HG03342 (cell line): ENCODE measurements at regions not wholly inside any gene's neighbourhood (a gene's known extent, or its start where the extent isn't known, plus 50 kb on each side); places are given as distances from the start of the nearest gene placed in this dataset.
"Not testable (repeated sequence)": the region's sequence is repeated elsewhere in the genome, so short reads cannot be mapped to it uniquely, and the experiment has no call there.

Experiments
- ATAC-seq: cut with Tn5 transposase; IDR thresholded peaks from one replicate; pipeline ENCODE4 v1.9.1; 2021; ENCODE audit warnings: mild to moderate bottlenecking, moderate library complexity; ENCODE audit not compliant: unreplicated experiment

DNA sequence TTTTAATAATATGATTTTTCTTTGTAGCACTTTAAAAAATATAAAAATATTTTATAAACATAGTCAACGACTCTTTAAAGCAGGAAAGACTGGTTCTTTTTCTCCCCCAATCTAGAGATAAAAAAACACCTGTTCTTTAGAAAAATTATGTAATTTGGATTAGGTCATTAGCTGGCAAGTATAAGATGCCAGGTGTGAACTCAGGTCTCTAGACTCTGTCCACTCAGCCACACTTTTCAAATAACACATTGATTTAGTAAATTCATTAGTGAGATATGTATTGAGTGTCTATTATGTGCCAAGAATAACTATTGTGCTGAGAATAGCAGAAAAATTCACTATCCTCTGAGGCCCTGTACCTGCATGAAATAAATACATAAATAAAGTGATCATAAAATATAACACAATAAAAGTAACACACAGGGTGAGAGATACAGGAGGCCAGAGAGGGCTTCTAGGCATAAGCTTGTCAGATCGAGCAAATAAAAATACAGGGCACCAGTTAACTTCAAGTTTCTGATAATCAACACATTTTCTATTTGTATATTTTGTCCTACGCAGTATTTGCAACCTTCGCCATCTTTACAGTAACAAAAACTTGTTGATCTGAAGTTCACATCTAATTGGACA lies 867.1 kb upstream of the GBE1 start:
- ATAC-seq = no peak

DNA sequence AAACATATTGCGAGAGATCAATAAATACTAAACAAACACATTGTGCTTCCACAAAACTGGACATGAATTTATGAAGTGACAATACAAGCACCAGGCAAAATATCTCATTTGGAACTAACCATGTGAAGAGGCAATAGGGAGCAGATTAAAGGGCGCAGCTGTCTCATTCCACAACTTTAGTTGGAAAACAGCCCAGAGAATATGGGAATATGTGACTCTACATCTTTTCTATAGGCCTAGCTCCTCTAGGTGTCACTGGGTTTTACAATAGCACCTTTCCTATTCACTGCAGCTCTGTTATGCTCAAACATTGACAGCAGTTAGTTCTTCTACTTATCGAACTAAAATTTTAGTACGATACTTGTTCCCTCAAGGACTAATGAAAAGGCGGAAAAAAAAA lies 866.3 kb upstream of the GBE1 start:
- no peak for ATAC-seq

DNA sequence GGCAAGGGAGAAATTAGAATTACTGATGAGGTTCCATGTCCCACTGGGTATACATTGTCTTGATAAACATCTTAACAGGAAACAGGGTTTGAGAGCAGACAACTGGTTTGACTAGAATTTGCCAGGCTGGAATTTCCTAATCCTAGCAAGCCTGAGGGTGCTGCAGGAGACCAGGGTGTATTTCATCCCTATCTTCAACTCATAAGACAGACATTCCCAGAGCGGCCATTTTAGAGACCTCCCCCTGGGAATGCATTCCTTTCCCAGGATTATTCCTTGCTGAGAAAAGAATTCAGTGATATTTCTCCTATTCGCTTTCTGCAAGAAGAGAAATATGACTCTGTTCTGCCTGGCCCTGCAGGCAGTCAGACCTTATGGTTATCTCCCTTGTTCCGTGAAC lies 859.3 kb upstream of the GBE1 start:
- not testable (repeated sequence) for ATAC-seq

DNA sequence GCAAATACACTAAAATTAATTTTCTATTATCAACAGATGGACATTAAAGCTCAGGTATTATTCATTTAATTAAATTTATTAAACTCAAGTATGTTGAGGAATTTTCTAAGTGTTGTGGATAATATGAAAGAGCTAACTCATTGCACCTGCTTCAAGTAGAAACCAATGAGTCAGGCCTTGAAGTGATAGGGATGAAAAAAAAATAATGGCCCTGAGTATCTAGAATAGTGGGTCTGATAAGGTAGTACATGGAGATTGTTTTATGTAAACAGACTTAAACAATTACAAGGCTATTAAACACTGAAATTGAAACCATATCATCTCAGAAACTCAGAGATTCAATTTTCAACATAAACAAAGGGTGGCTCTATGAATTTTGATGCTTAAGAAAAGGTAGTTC lies 857.1 kb upstream of the GBE1 start:
- ATAC-seq = no peak

DNA sequence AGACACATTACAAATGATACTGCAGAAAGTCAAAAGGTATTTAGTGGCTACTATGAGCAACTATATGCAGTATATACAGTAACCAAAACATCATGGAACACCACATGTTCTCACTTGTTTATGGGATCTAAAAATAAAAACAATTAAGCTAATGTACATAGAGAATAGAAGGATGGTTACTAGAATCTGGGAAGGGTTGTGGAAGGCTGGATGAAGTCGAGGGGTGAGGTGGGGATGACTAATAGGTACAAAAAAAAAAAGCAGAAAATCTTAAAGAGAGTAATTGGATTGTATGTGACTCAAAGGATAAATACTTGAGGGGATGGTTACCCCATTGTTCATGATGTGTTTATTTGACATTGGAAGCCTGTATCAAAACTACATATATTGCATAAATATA lies 848.8 kb upstream of the GBE1 start:
- no peak for ATAC-seq

DNA sequence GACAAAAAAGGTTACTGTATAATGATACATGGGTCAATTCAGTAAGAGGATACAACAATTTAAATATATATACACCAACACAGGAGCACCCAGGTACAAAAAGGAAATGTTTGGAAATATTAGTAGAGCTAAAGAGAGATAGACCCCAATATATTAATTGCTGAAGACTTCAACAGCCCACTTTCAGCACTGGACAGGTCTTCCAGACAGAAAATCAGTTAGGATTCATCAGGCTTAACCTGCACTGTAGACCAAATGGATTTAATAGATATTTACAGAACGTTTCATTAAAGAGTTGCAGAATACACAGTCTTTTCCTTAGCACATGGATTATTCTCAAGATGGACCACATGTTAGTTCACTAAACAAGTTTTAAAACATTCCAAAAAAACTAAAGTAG lies 845.9 kb upstream of the GBE1 start:
- no peak for ATAC-seq

DNA sequence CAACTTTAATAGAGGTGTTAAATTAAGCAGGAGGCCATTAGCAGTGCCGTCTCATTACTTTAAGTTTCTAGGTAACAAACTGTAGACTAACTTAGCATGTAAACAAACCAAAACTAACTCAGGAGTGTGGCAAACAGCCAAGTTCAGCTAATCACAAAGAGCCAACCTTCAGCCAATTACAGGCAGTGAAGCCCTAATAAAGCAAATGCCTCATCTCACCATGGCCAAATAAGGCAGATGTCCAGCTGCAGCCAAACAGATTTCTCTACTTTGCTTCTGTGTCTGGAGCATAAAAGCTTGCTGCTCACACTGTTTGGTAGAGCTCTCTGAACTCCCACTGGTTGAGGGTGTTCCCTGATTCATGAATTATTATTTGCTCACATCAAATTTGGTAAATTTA lies 835.4 kb upstream of the GBE1 start:
- ATAC-seq = no peak

DNA sequence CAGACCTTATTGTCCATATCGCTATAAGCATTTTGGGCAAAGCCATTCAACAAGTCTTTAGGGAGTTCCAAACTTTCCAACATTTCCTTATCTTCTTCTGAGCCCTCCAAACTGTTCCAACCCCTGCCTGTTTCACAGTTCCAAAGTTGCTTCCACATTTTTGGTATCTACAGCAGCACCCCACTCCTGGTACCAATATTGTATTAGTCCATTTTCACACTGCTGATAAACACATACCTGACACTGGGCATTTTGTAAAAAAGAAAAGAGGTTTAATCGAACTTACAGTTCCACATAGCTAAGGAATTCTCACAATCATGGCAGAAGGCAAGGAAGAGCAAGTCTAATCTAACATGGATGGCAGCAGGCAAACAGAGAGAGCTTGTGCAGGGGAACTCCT lies 834.1 kb upstream of the GBE1 start:
- ATAC-seq = no peak

DNA sequence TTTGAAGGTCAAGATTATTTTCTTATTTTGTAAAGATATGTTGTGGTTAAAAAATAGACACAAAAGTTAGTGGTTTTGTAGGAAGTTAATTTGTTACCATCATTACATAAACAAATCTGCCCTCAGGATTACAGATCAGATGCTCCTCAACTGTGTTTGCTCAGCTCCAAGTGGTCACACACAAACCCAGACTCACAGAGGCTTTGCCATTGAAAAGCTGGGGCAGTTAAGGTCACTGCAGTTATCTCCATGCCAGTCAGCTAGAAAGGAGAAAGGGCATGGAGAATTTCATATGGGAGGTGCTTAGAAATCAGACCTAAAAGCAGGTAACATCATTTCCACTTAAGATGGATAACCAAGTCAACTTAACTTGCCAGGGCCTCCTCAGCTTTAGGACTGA lies 825.7 kb upstream of the GBE1 start:
- ATAC-seq = no peak

DNA sequence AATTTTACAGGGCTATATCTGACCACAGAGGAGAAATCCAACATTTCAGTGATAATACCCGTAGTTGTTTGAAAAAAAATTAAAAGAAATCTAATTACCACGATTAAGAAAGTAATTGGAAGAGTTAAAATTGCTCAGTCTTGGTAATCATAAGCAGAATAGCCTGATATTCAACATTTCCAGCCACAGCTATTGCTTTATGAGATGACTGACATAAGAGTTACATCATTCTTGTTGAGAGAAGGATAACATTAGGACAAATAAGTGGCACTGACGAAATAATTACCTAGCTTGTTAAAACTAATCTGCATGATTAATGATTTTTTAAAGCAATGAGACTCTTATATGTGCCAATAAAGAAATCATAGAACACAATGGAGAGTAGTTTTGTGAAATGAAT lies 825.0 kb upstream of the GBE1 start:
- ATAC-seq = no peak

DNA sequence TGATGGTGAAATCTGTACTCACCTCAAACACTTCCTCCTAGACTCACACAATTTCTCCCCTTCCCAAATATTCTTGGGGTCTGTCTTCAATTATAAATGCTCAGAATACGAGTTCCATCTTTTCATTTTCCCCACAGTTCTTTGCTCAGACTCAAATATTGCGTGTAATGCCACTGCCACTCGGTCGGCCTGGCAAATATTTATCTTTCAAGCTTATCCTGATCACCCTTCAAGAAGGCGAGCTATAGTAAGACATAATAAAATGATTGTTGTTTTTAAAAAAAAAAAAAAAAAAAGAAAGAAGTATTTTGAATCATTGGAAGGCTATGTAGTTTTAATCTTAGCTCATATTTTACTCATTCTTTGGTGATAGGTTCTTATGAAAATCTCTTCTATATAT lies 824.6 kb upstream of the GBE1 start:
- not testable (repeated sequence) for ATAC-seq

DNA sequence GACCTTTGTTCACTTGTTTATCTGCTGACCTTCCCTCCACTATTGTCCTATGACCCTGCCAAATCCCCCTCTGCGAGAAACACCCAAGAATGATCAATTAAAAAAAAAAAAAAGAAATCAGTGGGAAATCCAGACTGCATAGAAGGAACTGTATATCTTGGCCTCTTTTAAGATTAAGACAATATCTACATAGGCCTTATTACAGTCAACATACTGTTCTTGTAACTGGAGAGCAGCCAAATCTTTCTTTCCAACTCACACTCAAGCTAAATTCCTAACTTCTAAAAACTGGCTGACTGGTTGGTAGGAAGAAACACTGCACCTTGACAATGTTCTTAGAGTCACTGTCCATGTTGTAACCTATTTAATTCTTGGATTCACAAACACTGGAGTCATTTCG lies 824.1 kb upstream of the GBE1 start:
- not testable (repeated sequence) for ATAC-seq

DNA sequence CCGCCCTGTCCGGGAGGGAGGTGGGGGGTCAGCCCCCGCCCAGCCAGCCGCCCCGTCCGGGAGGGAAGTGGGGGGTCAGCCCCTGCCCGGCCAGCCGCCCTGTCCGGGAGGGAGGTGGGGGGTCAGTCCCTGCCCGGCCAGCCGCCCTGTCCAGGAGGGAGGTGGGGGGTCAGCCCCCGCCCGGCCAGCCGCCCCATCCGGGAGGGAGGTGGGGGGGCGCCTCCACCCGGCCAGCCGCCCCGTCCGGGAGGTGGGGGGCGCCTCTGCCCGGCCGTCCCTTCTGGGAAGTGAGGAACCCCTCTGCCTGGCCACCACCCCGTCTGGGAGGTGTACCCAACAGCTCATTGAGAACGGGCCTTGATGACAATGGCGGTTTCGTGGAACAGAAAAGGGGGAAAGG lies 823.4 kb upstream of the GBE1 start:
- ATAC-seq = not testable (repeated sequence)

DNA sequence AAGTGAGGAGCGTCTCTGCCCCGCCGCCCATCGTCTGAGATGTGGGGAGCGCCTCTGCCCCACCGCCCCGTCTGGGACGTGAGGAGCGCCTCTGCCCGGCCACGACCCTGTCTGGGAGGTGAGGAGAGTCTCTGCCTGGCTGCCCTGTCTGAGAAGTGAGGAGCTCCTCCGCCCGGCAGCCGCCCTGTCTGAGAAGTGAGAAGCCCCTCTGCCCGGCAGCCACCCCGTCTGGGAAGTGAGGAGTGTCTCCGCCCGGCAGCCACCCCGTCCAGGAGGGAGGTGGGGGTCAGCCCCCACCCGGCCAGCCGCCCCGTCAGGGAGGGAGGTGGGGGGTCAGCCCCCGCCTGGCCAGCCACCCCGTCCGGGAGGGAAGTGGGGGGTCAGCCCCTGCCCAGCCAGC lies 823.0 kb upstream of the GBE1 start:
- not testable (repeated sequence) for ATAC-seq

DNA sequence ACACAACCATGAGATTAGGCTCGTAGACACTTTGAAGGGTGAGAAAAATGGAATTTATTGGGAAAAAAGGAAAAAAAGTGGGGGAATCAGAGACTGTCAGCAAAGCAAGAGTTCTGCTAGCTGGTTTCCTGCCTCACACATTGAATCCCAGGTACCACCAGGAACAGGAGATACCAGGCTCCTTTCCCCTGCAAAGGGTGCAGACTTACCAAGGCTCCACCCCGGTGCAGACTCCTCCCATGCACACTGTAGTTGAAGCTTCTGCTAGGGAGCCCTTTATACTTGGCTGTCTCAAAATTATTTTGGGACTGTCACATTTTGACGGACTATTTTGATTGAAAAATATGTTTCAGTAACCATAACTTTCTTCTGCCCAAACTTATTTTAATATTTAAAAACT lies 819.9 kb upstream of the GBE1 start:
- ATAC-seq = no peak

DNA sequence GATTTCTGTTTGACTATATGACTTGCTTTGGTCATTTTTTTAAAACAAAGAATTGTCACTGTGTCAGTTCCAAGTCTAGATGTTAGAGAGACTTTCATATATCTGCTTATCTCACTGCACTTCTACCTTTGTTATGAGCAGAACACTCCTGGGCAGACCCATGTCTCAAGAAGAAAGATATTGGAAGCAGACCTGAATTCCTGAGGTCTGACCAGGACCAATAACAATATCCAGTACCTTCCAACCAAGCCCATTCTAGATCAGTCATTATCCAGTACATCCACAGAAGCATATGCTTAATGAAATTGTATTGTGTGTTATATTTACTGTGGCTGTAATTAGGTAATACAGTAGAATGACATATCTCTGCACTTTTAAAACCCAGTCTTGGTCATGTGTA lies 811.3 kb upstream of the GBE1 start:
- ATAC-seq = no peak

DNA sequence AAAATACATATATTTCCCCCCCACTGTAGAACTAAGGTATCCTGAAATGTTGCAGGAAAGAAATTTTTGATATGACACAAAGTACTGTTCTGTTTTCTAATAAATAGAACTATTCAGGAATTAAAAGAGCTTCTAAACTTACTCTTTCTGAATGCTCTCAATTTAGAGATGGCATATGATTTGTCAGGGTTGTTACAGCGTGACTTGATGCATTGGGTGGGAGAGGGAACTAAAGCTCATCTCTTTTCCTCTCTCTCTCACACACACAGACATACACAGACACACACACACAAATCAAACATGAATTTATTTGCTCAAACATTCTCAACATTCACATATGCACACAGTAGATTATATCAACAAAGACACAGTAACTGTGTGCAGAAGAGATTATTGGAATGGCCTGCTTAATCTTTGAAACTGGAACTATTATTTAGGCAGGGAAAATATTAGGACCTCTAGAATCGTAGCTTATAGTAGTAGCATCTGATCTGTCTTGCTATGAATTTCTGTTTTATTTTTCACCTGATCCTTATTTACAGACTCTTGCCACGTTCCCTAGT lies 807.4 kb upstream of the GBE1 start:
- no peak for ATAC-seq

DNA sequence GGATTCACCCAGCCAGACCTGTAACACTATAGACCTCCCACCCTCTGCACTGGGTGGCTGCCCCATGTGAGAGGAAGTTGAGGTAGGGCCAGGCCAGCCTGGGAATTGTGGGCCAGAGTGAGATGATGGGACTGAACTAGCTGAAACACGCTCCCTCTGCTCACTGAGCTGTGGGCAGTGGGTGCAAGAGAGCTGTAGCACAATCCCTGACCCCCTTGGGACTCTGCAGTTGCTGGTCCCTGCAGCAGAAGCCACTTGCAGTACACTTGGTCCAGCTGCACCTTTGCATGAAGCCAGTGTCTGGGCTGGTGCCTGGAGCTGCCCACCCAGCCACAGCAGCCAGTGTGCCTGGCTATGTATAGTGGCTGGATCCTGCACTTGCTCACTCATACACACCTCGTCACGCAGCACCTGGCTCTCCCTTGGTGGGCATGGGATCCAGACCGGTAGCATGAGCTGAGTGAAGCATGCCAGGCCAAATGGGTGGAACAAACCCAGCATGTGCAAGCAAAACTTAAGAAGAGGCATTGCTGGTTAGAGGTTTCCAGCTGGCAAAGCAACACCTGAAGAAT lies 805.7 kb upstream of the GBE1 start:
- no peak for ATAC-seq

DNA sequence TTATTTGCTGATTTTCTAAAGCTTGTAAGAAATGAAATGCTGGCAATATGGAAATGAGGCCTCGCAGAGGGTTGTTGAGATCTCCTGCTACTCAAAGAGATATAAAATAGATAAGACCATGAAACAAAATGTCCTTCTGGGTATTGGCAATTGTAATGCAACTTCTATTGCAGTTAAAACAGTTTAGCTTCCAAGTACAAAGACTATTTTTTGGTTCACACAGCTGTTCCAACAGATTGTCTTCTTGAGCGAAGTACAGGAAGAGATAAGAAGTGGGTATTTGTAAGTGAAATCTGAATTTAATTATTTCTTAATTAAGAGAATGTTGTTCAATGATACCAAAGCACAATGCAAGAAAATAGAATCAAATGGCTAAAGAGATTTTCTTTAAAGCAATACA lies 801.5 kb upstream of the GBE1 start:
- ATAC-seq = no peak

DNA sequence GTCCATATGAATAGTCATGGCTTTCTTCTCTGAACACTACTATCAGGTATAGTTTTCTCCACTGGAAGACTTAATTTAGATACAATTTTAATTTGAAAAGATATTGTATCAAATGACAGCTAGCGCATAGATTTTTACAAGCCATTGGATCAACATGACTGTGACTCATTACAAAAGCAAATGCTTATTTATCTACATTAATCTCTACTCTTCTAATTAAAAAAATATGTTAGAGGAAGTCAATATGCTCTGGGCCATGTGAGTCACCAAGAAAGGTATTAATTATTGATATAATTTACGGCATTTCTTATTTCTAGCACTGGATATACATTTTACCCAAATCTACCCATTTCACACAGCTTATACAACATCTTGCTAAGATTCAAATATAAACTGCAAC lies 800.3 kb upstream of the GBE1 start:
- no peak for ATAC-seq

DNA sequence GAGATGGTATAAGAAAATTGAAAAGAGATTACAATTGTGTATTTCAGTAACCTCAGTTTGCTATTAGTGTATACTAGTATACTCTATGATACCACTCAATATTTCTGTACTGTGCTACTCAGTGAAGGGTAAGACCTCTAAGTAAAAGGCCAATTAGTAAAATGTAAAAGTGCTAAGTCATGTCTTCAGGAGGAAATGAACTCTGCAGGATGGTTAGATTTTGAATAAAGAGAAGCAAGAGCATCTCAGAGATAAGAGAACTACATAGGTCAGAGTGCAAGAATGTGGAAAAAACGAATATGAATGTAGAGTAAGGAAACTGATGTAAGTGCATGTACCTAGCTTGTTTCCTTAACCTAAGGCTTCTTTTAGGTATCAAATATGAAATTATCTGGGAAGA lies 796.6 kb upstream of the GBE1 start:
- ATAC-seq = no peak

DNA sequence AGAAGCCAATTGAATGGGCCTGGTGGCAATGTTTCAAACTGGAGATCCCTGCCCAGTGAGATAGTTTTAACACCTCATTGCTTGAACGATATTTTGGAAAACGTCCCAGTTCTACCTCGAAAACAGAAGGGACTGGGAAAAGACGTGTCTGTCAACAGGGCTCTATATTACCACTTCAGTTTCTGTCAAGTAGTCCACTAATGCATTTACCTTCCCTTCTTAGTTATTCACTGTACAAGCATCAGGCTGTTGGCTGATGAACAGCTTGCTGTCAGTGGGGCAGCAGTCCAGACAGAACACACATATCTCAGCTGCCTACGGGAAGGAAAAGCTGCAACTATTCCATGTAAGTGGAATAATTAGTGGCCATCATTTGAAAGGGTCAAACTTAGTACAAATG lies 794.7 kb upstream of the GBE1 start:
- no peak for ATAC-seq

DNA sequence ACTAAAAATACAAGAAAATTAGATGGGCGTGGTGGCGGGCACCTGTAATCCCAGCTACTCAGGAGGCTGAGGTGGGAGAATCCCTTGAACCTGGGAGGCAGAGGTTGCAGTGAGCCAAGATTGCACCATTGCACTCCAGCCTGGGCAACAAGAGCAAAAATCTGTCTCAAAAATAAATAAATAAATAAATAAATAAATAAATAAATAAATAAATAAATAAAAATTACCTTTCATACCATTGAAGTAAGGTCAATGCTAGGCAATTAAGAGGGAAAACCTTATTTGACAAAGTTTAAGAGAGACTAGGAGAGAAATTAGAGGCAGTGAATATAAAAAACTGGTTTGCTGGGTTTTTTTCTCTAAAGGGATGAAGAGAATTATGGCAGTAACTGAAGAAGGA lies 781.1 kb upstream of the GBE1 start:
- ATAC-seq = not testable (repeated sequence)
